IMR-90 (cell line): ENCODE measurements at regions not wholly inside any gene's neighbourhood (a gene's known extent, or its start where the extent isn't known, plus 50 kb on each side); places are given as distances from the start of the nearest gene placed in this dataset.

Experiments
- ATAC-seq: fragments of 200-7000 bp; cut with Tn5 transposase; 2 replicates; pipeline ENCODE4 v1.9.1; 2020; ENCODE audit warnings: low read depth, mild to moderate bottlenecking, moderate library complexity
- BruUV-seq: library from RNA; stranded (reverse); fragments of 400-500 nt; replicated peaks from 2 replicates; lab custom pipeline; 2021; lab: Mats Ljungman, UMichigan
- CTCF ChIA-PET: fragments of 300-600 bp; formaldehyde crosslinking; extraction: SDS; loops from one replicate; lab custom pipeline; 2021; ENCODE audit warnings: antibody characterized with exemption; lab: Yijun Ruan, JAX
- POLR2A ChIA-PET: fragments of 300-600 bp; sonication (Branson Sonifier 250); formaldehyde crosslinking; loops from one replicate; lab custom pipeline; 2022; ENCODE audit warnings: antibody characterized with exemption; ENCODE audit not compliant: unreplicated experiment; lab: Charles Lee
- DNase-seq: peaks from one replicate; pipeline ENCODE4 v3.0.0; 2013
- H2AFZ ChIP-seq: replicated peaks from 2 replicates; pipeline ENCODE3; 2013; ENCODE audit warnings: low read length, mild to moderate bottlenecking; ENCODE audit not compliant: poor library complexity
- H2AK5ac ChIP-seq: 2 replicates; pipeline ENCODE4 v1.6.1; 2013; ENCODE audit warnings: low read depth, low read length, inconsistent platforms
- H2AK9ac ChIP-seq: replicated peaks from 2 replicates; pipeline ENCODE3; 2013; ENCODE audit warnings: mild to moderate bottlenecking, low read depth, low read length, moderate library complexity; ENCODE audit not compliant: poor library complexity
- H2BK120ac ChIP-seq: 2 replicates; pipeline ENCODE4 v1.6.1; 2013; ENCODE audit warnings: low read depth, low read length, inconsistent platforms
- H2BK15ac ChIP-seq: 3 replicates; pipeline ENCODE4 v1.6.1; 2013; ENCODE audit warnings: low read depth, low read length, inconsistent platforms
- H2BK20ac ChIP-seq: 2 replicates; pipeline ENCODE4 v1.6.1; 2013; ENCODE audit warnings: low read depth, mild to moderate bottlenecking, inconsistent platforms, low read length, moderate library complexity
- H2BK5ac ChIP-seq: 2 replicates; pipeline ENCODE4 v1.6.1; 2013; ENCODE audit warnings: mild to moderate bottlenecking, low read depth, low read length, inconsistent platforms; ENCODE audit not compliant: poor library complexity, severe bottlenecking
- H3K14ac ChIP-seq: replicated peaks from 2 replicates; pipeline ENCODE4 v1.6.1; 2013; ENCODE audit warnings: low read depth, low read length, inconsistent platforms
- H3K18ac ChIP-seq: 2 replicates; pipeline ENCODE4 v1.6.1; 2013; ENCODE audit warnings: low read depth, low read length, control low read depth
- H3K23ac ChIP-seq: 2 replicates; pipeline ENCODE4 v1.6.1; 2013; ENCODE audit warnings: low read depth, low read length, inconsistent platforms
- H3K27ac ChIP-seq: 2 replicates; pipeline ENCODE4 v1.5.1; 2013; ENCODE audit warnings: mild to moderate bottlenecking, control low read depth, low read length; ENCODE audit not compliant: insufficient read depth
- H3K27me3 ChIP-seq: 2 replicates; pipeline ENCODE4 v1.6.1; 2013; ENCODE audit warnings: low read length; ENCODE audit not compliant: control insufficient read depth, insufficient read depth
- H3K36me3 ChIP-seq: 2 replicates; pipeline ENCODE4 v1.6.1; 2013; ENCODE audit warnings: low read length, mixed read lengths; ENCODE audit not compliant: control insufficient read depth, insufficient read depth
- H3K4ac ChIP-seq: 2 replicates; pipeline ENCODE4 v1.6.1; 2013; ENCODE audit warnings: low read depth, low read length, inconsistent platforms
- H3K4me1 ChIP-seq: 2 replicates; pipeline ENCODE4 v1.6.1; 2013; ENCODE audit warnings: low read length, mixed read lengths; ENCODE audit not compliant: control insufficient read depth, insufficient read depth
- H3K4me2 ChIP-seq: 2 replicates; pipeline ENCODE4 v1.6.1; 2013; ENCODE audit warnings: low read depth, mild to moderate bottlenecking, control low read depth, low read length, moderate library complexity
- H3K4me3 ChIP-seq: 2 replicates; pipeline ENCODE4 v1.5.1; 2013; ENCODE audit warnings: low read depth, mild to moderate bottlenecking, control low read depth, low read length, moderate library complexity; ENCODE audit not compliant: insufficient read depth
- H3K56ac ChIP-seq: 2 replicates; pipeline ENCODE4 v1.6.1; 2013; ENCODE audit warnings: low read length, inconsistent platforms; ENCODE audit not compliant: insufficient read depth; ENCODE audit errors: extremely low read depth
- H3K79me1 ChIP-seq, 2 experiments: 2 replicates each; pipeline ENCODE4 v1.6.1; 2013; ENCODE audit warnings: low read length in 2 of 2, inconsistent platforms in 1 of 2, low read depth in 1 of 2
- H3K9ac ChIP-seq: 2 replicates; pipeline ENCODE4 v1.6.1; 2013; ENCODE audit warnings: low read depth, low read length, control low read depth
- H3K9me1 ChIP-seq: 2 replicates; pipeline ENCODE4 v1.6.1; 2013; ENCODE audit warnings: low read length, inconsistent platforms; ENCODE audit not compliant: insufficient read depth
- H3K9me3 ChIP-seq: 2 replicates; pipeline ENCODE4 v1.6.1; 2013; ENCODE audit warnings: low read length; ENCODE audit not compliant: control insufficient read depth, insufficient read depth
- H4K20me1 ChIP-seq: 2 replicates; pipeline ENCODE4 v1.6.1; 2013; ENCODE audit warnings: low read length, inconsistent platforms; ENCODE audit not compliant: insufficient read depth
- H4K5ac ChIP-seq: 2 replicates; pipeline ENCODE4 v1.6.1; 2013; ENCODE audit warnings: mild to moderate bottlenecking, low read depth, low read length, control low read depth
- H4K8ac ChIP-seq, 2 experiments: 2 replicates each; pipeline ENCODE4 v1.6.1; 2013; ENCODE audit warnings: low read depth in 2 of 2, low read length in 2 of 2, control low read depth in 1 of 2, inconsistent platforms in 1 of 2
- H4K91ac ChIP-seq: 2 replicates; pipeline ENCODE4 v1.6.1; 2013; ENCODE audit warnings: low read depth, low read length, inconsistent platforms; ENCODE audit not compliant: insufficient read depth
- MXI1 ChIP-seq: IDR thresholded peaks from 2 replicates; pipeline ENCODE4 v1.6.1; 2012; ENCODE audit warnings: low read depth, mild to moderate bottlenecking, low read length, moderate library complexity, borderline replicate concordance
- NFE2L2 ChIP-seq: fragments of 150-350 bp; IDR thresholded peaks from 2 replicates; pipeline ENCODE4 v1.6.1; 2016; ENCODE audit warnings: low read depth, mild to moderate bottlenecking, low read length
- RFX5 ChIP-seq: IDR thresholded peaks from 2 replicates; pipeline ENCODE4 v1.8.0; 2012; ENCODE audit warnings: low read depth, mild to moderate bottlenecking, low read length, moderate library complexity
- WGBS, 2 experiments: methylation state at CpG; one replicate each; pipeline versions ENCODE4 v1.1.5 to v1.1.7; 2013; ENCODE audit warnings: missing lambda C conversion rate in 2 of 2; ENCODE audit not compliant: insufficient read length in 1 of 2; ENCODE audit errors: extremely low coverage in 2 of 2; 5-methylcytosine and 5-hydroxymethylcytosine counted together
- dilution Hi-C: fragments of 300-500 bp; cut with HindIII; formaldehyde crosslinking; loops from one replicate; pipeline ENCODE4 v1.14.3; 2018; ENCODE audit warnings: low sequenced_read_pairs; ENCODE audit not compliant: unreplicated experiment
- in situ Hi-C: fragments of 300-500 bp; cut with MboI; formaldehyde crosslinking; loops from 3 replicates; pipeline ENCODE4 v1.14.3; 2019; ENCODE audit warnings: low sequenced_read_pairs, inconsistent platforms, mixed read lengths
- intact Hi-C: fragments of 100-400 bp; cut with micrococcal nuclease; formaldehyde crosslinking; loops from 2 replicates; pipeline ENCODE4 v1.10.0; 2022

DNA sequence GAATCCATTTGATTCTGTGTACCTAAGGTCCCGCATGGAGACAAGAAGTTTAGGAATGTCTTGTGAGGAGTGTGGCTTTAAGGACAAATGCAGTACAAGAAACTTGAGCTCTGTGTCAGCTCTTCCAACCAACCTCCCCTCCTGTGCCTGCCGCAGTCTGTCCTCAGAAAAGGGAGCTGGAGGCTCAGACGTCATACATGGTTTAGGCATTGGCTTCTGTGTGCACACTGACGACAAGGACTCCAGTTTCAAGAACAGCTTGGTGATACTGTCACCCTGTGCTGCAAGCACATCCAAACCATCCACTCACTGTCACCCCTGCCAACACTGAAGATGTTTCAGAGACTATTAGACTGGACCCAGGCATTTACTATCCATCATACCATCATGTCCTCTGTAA, 470.4 kb downstream of the IRS1 start:
- no peak overlapping the region for H4K91ac ChIP-seq
- no peak overlapping the region; the same call in 1 of the 2 replicates for H3K4ac ChIP-seq
- no peaks in the 10 kb centered on the region for H4K20me1 ChIP-seq
- 100% methylated on average over 3 of the region's 4 CpGs; no CpG with 5 or more reads in 1 of the 2 experiments for WGBS, 2 experiments
- H2AK9ac ChIP-seq = no peak overlapping the region
- no peak for DNase-seq
- in situ Hi-C loops = no loop called here
- H2BK5ac ChIP-seq = no peak overlapping the region
- H2AK5ac ChIP-seq = peak overlapping the region; percentile 4; the same call in 1 of the 2 replicates
- no peaks in the 10 kb centered on the region for H3K36me3 ChIP-seq
- dilution Hi-C loops = no loop called here
- H2BK20ac ChIP-seq = no peak overlapping the region
- H3K27ac ChIP-seq = no peak overlapping the region
- no peaks in the 10 kb centered on the region for H3K4me1 ChIP-seq
- no peak for TF ChIP-seq NFE2L2
- no peak for TF ChIP-seq RFX5
- no peak for TF ChIP-seq MXI1
- H3K9me1 ChIP-seq = no peaks in the 10 kb centered on the region; the same call in 1 of the 2 replicates
- H3K79me1 ChIP-seq = no peaks in the 10 kb centered on the region
- no TSS peak for BruUV-seq
- no peak overlapping the region; the same call in 1 of the 2 replicates for H3K23ac ChIP-seq
- H3K4me3 ChIP-seq = no peak overlapping the region
- no peaks in the 10 kb centered on the region for H3K9me3 ChIP-seq
- H3K14ac ChIP-seq = no peak overlapping the region
- H2AFZ ChIP-seq = no peak overlapping the region
- intact Hi-C loops = no loop called here
- no peak overlapping the region for H2BK15ac ChIP-seq
- H3K4me2 ChIP-seq = no peak overlapping the region
- H4K5ac ChIP-seq = no peak overlapping the region
- ChIA-PET POLR2A (no interaction called here), CTCF (no interaction called here)
- H3K56ac ChIP-seq = no peak overlapping the region
- no peak overlapping the region for H3K18ac ChIP-seq
- H4K8ac ChIP-seq = no peak overlapping the region
- no peak overlapping the region for H3K9ac ChIP-seq
- no peaks in the 10 kb centered on the region for H3K27me3 ChIP-seq
- no peak for ATAC-seq
- H2BK120ac ChIP-seq = no peak overlapping the region
